ENCODE measurements at regions not wholly inside any gene's neighbourhood (a gene's known extent, or its start where the extent isn't known, plus 50 kb on each side); places are given as distances from the start of the nearest gene placed in this dataset.
"Not testable (repeated sequence)": the region's sequence is repeated elsewhere in the genome, so short reads cannot be mapped to it uniquely, and the experiment has no call there.

- Histone ChIP-seq H3K4me3 (ENCODE audit: low read depth, low read length) (no peak overlapping the region), H3K4me1 (ENCODE audit: control insufficient read depth, insufficient read depth, low read length) (peaks cover 5% of the 10 kb centered on the region), H3K9me3 (ENCODE audit: control insufficient read depth, insufficient read depth, low read length) (no peaks in the 10 kb centered on the region), H3K27me3 (ENCODE audit: control insufficient read depth, insufficient read depth, low read length) (no peaks in the 10 kb centered on the region), H3K36me3 (ENCODE audit: control insufficient read depth, insufficient read depth, low read length) (no peaks in the 10 kb centered on the region), H3K9ac (ENCODE audit: low read depth, low read length) (no peak overlapping the region)
Measured at GRCh38 chr14:104400355-104400754, 179.2 kb upstream of the C14orf180 start.

GRCh38 chr14:104401785-104402184 lies 177.8 kb upstream of the C14orf180 start:
- Histone ChIP-seq H3K9ac (ENCODE audit: low read depth, low read length) (no peak overlapping the region), H3K36me3 (ENCODE audit: control insufficient read depth, insufficient read depth, low read length) (no peaks in the 10 kb centered on the region), H3K4me1 (ENCODE audit: control insufficient read depth, insufficient read depth, low read length) (peaks cover 5% of the 10 kb centered on the region), H3K9me3 (ENCODE audit: control insufficient read depth, insufficient read depth, low read length) (no peaks in the 10 kb centered on the region), H3K4me3 (ENCODE audit: low read depth, low read length) (no peak overlapping the region), H3K27me3 (ENCODE audit: control insufficient read depth, insufficient read depth, low read length) (no peaks in the 10 kb centered on the region)

DNA sequence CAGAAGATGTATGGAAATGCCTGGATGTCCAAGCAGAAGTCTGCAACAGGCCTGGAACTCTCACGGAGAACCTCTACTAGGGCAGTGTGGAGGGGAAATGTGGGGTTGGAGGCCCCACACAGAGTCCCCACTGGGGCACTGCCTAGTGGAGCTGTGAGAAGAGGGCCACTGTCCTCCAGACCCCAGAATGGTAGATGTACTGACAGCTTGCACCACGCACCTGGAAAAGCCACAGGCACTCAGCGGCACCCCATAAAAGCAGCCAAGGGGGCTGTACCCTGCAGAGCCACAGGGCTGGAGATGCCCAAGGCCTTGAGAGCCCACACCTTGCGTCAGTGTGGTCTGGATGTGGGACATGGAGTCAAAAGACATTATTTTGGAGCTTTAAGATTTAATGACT lies 177.3 kb upstream of the C14orf180 start:
- H3K9me3 ChIP-seq (ENCODE audit: control insufficient read depth, insufficient read depth, low read length); H3K27me3 ChIP-seq (ENCODE audit: control insufficient read depth, insufficient read depth, low read length); H3K4me3 ChIP-seq (ENCODE audit: low read depth, low read length); H3K36me3 ChIP-seq (ENCODE audit: control insufficient read depth, insufficient read depth, low read length); H3K4me1 ChIP-seq (ENCODE audit: control insufficient read depth, insufficient read depth, low read length); H3K9ac ChIP-seq (ENCODE audit: low read depth, low read length): not testable (repeated sequence)

DNA sequence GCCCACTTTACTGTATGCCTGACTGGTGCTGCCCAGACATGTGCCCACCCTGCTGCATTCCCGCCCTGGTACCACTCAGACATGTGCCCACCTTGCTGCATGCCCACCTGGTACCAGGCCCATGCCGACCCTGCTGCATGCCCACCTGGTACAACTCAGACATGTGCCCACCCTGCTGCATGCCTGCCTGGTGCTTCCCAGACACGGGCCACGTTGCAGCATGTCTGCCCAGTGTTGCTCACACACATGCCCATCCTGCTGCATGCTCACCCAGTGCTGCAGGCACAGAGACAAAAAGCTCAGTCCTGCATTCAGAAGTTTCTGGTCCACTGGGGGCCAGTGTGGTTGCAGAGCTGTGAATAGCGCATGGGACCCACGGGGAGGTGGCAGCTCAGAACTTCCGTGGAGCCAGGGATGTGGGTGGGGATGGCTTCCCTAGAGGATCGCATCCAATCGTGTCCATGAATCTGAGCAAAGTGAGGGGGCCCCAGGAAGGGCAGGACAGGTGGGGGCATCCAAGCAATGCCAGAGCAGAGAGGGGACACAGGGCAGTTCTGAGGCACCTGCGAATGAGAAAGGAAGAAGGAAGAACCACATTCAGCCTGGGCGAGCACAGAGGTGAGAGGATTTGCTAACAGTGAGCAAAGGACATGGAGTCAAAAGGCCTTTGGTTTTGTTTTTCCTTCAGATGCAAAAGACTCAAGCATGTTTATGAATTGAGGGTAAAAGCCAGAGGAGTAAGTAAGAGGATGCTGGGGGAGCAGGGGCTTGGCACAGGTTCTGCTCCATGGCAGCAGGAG lies 175.9 kb upstream of the C14orf180 start:
- Histone ChIP-seq H3K4me3 (ENCODE audit: low read depth, low read length) (no peak overlapping the region), H3K9ac (ENCODE audit: low read depth, low read length) (no peak overlapping the region), H3K27me3 (ENCODE audit: control insufficient read depth, insufficient read depth, low read length) (no peaks in the 10 kb centered on the region), H3K36me3 (ENCODE audit: control insufficient read depth, insufficient read depth, low read length) (no peaks in the 10 kb centered on the region), H3K9me3 (ENCODE audit: control insufficient read depth, insufficient read depth, low read length) (no peaks in the 10 kb centered on the region), H3K4me1 (ENCODE audit: control insufficient read depth, insufficient read depth, low read length) (peaks cover 5% of the 10 kb centered on the region)

- peaks cover 5% of the 10 kb centered on the region for H3K4me1 ChIP-seq (ENCODE audit: control insufficient read depth, insufficient read depth, low read length)
- no peak overlapping the region for H3K9ac ChIP-seq (ENCODE audit: low read depth, low read length)
- H3K36me3 ChIP-seq (ENCODE audit: control insufficient read depth, insufficient read depth, low read length): no peaks in the 10 kb centered on the region
- H3K4me3 ChIP-seq (ENCODE audit: low read depth, low read length): no peak overlapping the region
- H3K9me3 ChIP-seq (ENCODE audit: control insufficient read depth, insufficient read depth, low read length): no peaks in the 10 kb centered on the region
- no peaks in the 10 kb centered on the region for H3K27me3 ChIP-seq (ENCODE audit: control insufficient read depth, insufficient read depth, low read length)
Measured at GRCh38 chr14:104404922-104405321, 174.6 kb upstream of the C14orf180 start.

DNA sequence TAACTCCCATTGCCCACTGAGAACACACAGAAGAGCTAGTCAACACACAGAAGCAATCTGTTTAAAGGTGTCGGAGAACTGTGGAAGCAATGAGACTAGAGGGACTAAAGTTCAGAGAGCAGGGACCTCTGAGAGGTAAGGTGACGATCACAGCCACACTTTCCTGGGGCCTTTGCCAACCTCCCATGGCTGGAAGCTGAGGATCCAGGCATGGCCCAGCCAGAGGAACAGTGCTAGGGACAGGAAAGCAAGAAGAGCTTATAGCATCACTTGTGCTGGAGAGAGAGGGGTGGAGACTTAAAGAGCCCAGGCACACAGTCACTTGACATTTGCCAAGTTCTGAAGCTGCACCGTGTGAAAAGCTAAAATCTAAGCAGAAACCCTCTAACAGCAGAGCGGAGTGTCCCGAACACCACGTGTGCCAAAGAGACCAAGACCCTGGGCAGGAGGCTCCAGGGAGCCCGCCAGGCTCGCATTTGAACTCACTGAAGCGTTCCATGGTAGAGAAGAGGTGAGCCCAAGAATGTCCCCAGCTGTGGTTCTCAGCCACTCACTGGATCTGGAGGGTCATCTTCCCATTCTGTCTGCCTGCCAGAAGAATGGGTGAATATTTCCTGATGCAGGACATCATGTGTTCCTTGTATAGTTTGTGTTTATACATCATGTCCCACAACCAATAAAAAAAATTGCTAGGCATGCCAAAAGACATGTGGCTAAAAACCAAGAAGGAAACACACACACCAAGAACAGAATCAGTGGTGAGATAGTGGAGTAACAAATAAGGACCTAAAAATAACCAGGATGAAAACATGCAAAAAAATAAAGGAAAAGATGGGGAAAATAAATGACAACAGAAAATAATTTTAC lies 174.0 kb upstream of the C14orf180 start:
- no peak overlapping the region for H3K4me3 ChIP-seq (ENCODE audit: low read depth, low read length)
- no peaks in the 10 kb centered on the region for H3K9me3 ChIP-seq (ENCODE audit: control insufficient read depth, insufficient read depth, low read length)
- H3K27me3 ChIP-seq (ENCODE audit: control insufficient read depth, insufficient read depth, low read length): no peaks in the 10 kb centered on the region
- peaks cover 5% of the 10 kb centered on the region for H3K4me1 ChIP-seq (ENCODE audit: control insufficient read depth, insufficient read depth, low read length)
- H3K9ac ChIP-seq (ENCODE audit: low read depth, low read length): no peak overlapping the region
- H3K36me3 ChIP-seq (ENCODE audit: control insufficient read depth, insufficient read depth, low read length): no peaks in the 10 kb centered on the region

DNA sequence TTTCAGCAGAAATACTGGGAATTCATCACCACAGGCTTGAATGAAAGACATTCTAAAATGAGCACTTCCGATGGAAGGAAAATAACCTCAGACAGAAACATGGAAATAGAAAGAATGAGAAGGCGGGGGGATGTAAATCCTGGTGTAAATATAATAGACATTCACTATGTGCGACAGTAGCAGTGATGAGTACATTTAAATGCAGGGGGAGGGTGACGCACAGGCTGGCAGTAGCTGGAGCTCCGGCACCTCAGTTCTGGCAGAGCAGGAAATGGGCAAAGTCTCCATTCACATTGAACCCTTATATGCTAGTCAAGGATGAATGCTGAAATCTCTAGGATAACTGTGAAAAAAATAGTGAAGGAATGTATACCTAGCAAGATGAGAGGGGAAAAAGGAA lies 172.7 kb upstream of the C14orf180 start:
- Histone ChIP-seq H3K4me1 (ENCODE audit: control insufficient read depth, insufficient read depth, low read length) (peaks cover 5% of the 10 kb centered on the region), H3K9ac (ENCODE audit: low read depth, low read length) (no peak overlapping the region), H3K27me3 (ENCODE audit: control insufficient read depth, insufficient read depth, low read length) (no peaks in the 10 kb centered on the region), H3K4me3 (ENCODE audit: low read depth, low read length) (no peak overlapping the region), H3K36me3 (ENCODE audit: control insufficient read depth, insufficient read depth, low read length) (no peaks in the 10 kb centered on the region), H3K9me3 (ENCODE audit: control insufficient read depth, insufficient read depth, low read length) (no peaks in the 10 kb centered on the region)

- Histone ChIP-seq H3K9ac (ENCODE audit: low read depth, low read length) (no peak overlapping the region), H3K27me3 (ENCODE audit: control insufficient read depth, insufficient read depth, low read length) (no peaks in the 10 kb centered on the region), H3K9me3 (ENCODE audit: control insufficient read depth, insufficient read depth, low read length) (no peaks in the 10 kb centered on the region), H3K4me1 (ENCODE audit: control insufficient read depth, insufficient read depth, low read length) (no peaks in the 10 kb centered on the region), H3K4me3 (ENCODE audit: low read depth, low read length) (no peak overlapping the region), H3K36me3 (ENCODE audit: control insufficient read depth, insufficient read depth, low read length) (no peaks in the 10 kb centered on the region)
Measured at GRCh38 chr14:104416383-104416782, 163.2 kb upstream of the C14orf180 start.

GRCh38 chr14:104419865-104420505 lies 159.6 kb upstream of the C14orf180 start:
- no peaks in the 10 kb centered on the region for H3K4me1 ChIP-seq (ENCODE audit: control insufficient read depth, insufficient read depth, low read length)
- no peaks in the 10 kb centered on the region for H3K9me3 ChIP-seq (ENCODE audit: control insufficient read depth, insufficient read depth, low read length)
- no peak overlapping the region for H3K9ac ChIP-seq (ENCODE audit: low read depth, low read length)
- no peaks in the 10 kb centered on the region for H3K27me3 ChIP-seq (ENCODE audit: control insufficient read depth, insufficient read depth, low read length)
- H3K36me3 ChIP-seq (ENCODE audit: control insufficient read depth, insufficient read depth, low read length): no peaks in the 10 kb centered on the region
- H3K4me3 ChIP-seq (ENCODE audit: low read depth, low read length): no peak overlapping the region

DNA sequence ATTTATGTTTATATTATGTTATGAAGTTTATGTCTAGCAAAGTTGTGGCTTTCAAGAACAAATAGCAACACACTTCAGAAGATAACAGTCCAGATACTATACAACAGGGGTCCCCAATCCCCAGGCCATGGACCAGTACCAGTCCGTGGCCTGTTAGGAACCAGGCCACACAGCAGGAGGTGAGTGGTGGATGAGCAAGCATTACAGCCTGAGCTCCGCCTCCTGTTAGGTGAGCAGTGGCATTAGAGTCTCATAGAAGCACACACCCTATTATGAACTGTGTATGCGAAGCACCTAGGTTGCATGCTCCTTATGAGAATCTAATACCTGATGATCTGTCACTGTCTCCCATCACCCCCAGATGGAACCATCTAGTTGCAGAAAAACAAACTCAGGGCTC lies 159.0 kb upstream of the C14orf180 start:
- H3K36me3 ChIP-seq (ENCODE audit: control insufficient read depth, insufficient read depth, low read length); H3K4me3 ChIP-seq (ENCODE audit: low read depth, low read length); H3K4me1 ChIP-seq (ENCODE audit: control insufficient read depth, insufficient read depth, low read length); H3K9ac ChIP-seq (ENCODE audit: low read depth, low read length); H3K27me3 ChIP-seq (ENCODE audit: control insufficient read depth, insufficient read depth, low read length); H3K9me3 ChIP-seq (ENCODE audit: control insufficient read depth, insufficient read depth, low read length): not testable (repeated sequence)

DNA sequence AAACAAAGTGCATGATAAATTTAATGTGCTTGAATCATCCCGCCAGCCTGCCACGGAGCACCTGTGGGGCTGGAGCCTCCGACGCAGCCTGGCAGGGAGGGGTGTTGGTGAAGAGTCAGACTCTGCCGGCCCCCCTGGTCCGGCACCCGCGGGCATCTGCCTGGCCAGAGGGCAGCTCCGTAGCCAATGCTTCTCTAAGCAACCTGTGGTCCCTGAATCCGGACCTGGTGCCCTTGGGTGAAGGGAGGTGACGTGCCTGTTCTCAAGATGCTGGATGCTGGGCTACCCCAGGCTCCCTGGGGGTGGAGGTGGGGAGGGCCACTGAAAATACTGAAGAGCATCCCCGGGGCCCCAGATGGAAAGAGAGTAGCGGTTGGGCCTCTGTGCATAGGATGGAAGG lies 158.6 kb upstream of the C14orf180 start:
- H3K4me3 ChIP-seq (ENCODE audit: low read depth, low read length): no peak overlapping the region
- no peak overlapping the region for H3K9ac ChIP-seq (ENCODE audit: low read depth, low read length)
- H3K4me1 ChIP-seq (ENCODE audit: control insufficient read depth, insufficient read depth, low read length): no peaks in the 10 kb centered on the region

More for the DNA sequence above, 158.6 kb upstream of the C14orf180 start:
- no peaks in the 10 kb centered on the region for H3K27me3 ChIP-seq (ENCODE audit: control insufficient read depth, insufficient read depth, low read length)
- no peaks in the 10 kb centered on the region for H3K36me3 ChIP-seq (ENCODE audit: control insufficient read depth, insufficient read depth, low read length)
- H3K9me3 ChIP-seq (ENCODE audit: control insufficient read depth, insufficient read depth, low read length): no peaks in the 10 kb centered on the region

Measured in iPS-15b (cell line).